Panc1 (cell line): ENCODE measurements at regions not wholly inside any gene's neighbourhood (a gene's known extent, or its start where the extent isn't known, plus 50 kb on each side); places are given as distances from the start of the nearest gene placed in this dataset.

Experiments used
- ATAC-seq: fragments of 200-7000 bp; cut with Tn5 transposase; 2 replicates; pipeline ENCODE4 v1.9.1; 2020; ENCODE audit warnings: mild to moderate bottlenecking, moderate library complexity
- BruUV-seq: library from RNA; stranded (reverse); fragments of 400-500 nt; replicated peaks from 2 replicates; lab custom pipeline; 2021; lab: Mats Ljungman, UMichigan
- CTCF ChIA-PET: fragments of 300-600 bp; sonication (Branson Sonifier 250); formaldehyde crosslinking; loops from one replicate; lab custom pipeline; 2022; ENCODE audit warnings: antibody characterized with exemption; lab: Charles Lee
- POLR2A ChIA-PET: fragments of 300-600 bp; sonication (Branson Sonifier 250); formaldehyde crosslinking; loops from one replicate; lab custom pipeline; 2022; ENCODE audit warnings: antibody characterized with exemption; lab: Charles Lee
- DNase-seq: peaks from one replicate; pipeline ENCODE4 v3.0.0-alpha.2; 2010; ENCODE audit warnings: low read depth, low spot score
- H3K27ac ChIP-seq: 2 replicates; pipeline ENCODE4 v1.5.1; 2011; ENCODE audit warnings: mild to moderate bottlenecking, low read length, inconsistent platforms
- H3K27me3 ChIP-seq: fragments of 200-500 bp; sonication (Bioruptor generic); 2 replicates; pipeline ENCODE4 v1.6.0; 2014; ENCODE audit warnings: low read length, inconsistent platforms; ENCODE audit not compliant: control insufficient read depth, insufficient read depth
- H3K36me3 ChIP-seq: fragments of 200-500 bp; sonication (Bioruptor generic); 2 replicates; pipeline ENCODE4 v1.5.1; 2014; ENCODE audit warnings: inconsistent platforms, mild to moderate bottlenecking, low read length, moderate library complexity; ENCODE audit not compliant: control insufficient read depth, insufficient read depth
- H3K4me1 ChIP-seq: 2 replicates; pipeline ENCODE4 v1.5.1; 2011; ENCODE audit warnings: inconsistent platforms, mild to moderate bottlenecking, low read length, moderate library complexity; ENCODE audit not compliant: control insufficient read depth, insufficient read depth
- H3K4me3 ChIP-seq, 2 experiments: 2 replicates each; pipeline ENCODE4 v1.5.1; 2011 to 2012; ENCODE audit warnings: low read depth in 2 of 2, low read length in 2 of 2, mild to moderate bottlenecking in 2 of 2, inconsistent platforms in 1 of 2, moderate library complexity in 1 of 2
- H3K9me3 ChIP-seq: fragments of 200-500 bp; sonication (Bioruptor generic); 2 replicates; pipeline ENCODE4 v1.5.1; 2014; ENCODE audit warnings: low read depth, mild to moderate bottlenecking, inconsistent platforms, low read length, moderate library complexity; ENCODE audit not compliant: control insufficient read depth, insufficient read depth
- POLR2AphosphoS5 ChIP-seq: IDR thresholded peaks from 2 replicates; pipeline ENCODE4 v1.6.1; 2012; ENCODE audit warnings: mild to moderate bottlenecking, low read depth, low read length, moderate library complexity
- REST ChIP-seq, 2 experiments: IDR thresholded peaks; 2 replicates each; pipeline ENCODE4 v1.6.1; 2011 to 2012; ENCODE audit warnings: low read depth in 2 of 2, control low read depth in 1 of 2, low read length in 1 of 2, mild to moderate bottlenecking in 1 of 2, moderate library complexity in 1 of 2; ENCODE audit not compliant: insufficient read depth in 1 of 2
- SIN3A ChIP-seq: IDR thresholded peaks from 2 replicates; pipeline ENCODE4 v1.6.1; 2012; ENCODE audit warnings: low read depth, mild to moderate bottlenecking, low read length, moderate library complexity, borderline replicate concordance; ENCODE audit not compliant: insufficient read depth
- TCF7L2 ChIP-seq: IDR thresholded peaks from 2 replicates; pipeline ENCODE4 v1.6.1; 2011; ENCODE audit warnings: mild to moderate bottlenecking, low read depth, low read length, inconsistent platforms
- in situ Hi-C: cut with HindIII; loops from 2 replicates; pipeline ENCODE4 v1.10.0; 2016; ENCODE audit warnings: low sequenced_read_pairs, low pct_unique_long_range_greater_than_20kb
- intact Hi-C: fragments of 100-400 bp; cut with micrococcal nuclease; formaldehyde crosslinking; loops from one replicate; pipeline ENCODE4 v1.10.0; 2022; ENCODE audit not compliant: unreplicated experiment
- TF ChIP-seq, protein P1 (sequence below): fragments of 450-650 bp; IDR thresholded peaks from 2 replicates; pipeline ENCODE4 v1.5.1; 2017; ENCODE audit warnings: mild to moderate bottlenecking

DNA sequence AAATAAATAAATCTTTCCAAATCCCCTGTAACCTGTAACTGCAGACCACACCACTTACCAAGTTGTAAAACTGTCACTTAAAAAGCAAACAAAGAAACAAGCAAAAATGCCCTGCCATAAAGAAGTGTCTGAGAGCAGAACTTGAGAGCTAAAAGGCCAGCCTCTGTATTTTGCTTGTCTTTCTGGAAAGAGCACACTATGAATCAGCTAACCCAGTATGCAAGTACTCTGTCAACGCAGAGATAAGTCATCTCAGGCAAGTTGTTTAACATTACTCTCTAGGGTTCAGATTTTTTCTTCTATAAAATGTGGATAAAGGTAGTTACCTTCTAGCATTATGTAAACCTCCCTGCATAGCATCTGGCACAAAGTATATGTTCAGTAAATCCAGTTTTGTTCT, 134.8 kb downstream of the HS3ST1 start:
- BruUV-seq = no TSS peak
- H3K36me3 ChIP-seq = no peaks in the 10 kb centered on the region
- no peak overlapping the region for H3K27ac ChIP-seq
- ChIA-PET CTCF (no interaction called here), POLR2A (no interaction called here)
- TF ChIP-seq SIN3A = no peak
- TF ChIP-seq POLR2AphosphoS5 = no peak
- TF ChIP-seq REST (IDR thresholded peaks at IDR 0.05; ENCODE audit: insufficient read depth in 1 of 2, low read depth in 2 of 2, low read length in 1 of 2) = no peak
- TF ChIP-seq, protein P1, sequence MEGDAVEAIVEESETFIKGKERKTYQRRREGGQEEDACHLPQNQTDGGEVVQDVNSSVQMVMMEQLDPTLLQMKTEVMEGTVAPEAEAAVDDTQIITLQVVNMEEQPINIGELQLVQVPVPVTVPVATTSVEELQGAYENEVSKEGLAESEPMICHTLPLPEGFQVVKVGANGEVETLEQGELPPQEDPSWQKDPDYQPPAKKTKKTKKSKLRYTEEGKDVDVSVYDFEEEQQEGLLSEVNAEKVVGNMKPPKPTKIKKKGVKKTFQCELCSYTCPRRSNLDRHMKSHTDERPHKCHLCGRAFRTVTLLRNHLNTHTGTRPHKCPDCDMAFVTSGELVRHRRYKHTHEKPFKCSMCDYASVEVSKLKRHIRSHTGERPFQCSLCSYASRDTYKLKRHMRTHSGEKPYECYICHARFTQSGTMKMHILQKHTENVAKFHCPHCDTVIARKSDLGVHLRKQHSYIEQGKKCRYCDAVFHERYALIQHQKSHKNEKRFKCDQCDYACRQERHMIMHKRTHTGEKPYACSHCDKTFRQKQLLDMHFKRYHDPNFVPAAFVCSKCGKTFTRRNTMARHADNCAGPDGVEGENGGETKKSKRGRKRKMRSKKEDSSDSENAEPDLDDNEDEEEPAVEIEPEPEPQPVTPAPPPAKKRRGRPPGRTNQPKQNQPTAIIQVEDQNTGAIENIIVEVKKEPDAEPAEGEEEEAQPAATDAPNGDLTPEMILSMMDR = no peak
- no peak for TF ChIP-seq TCF7L2
- H3K4me3 ChIP-seq = no peak overlapping the region
- in situ Hi-C loops = no loop called here
- no peaks in the 10 kb centered on the region for H3K9me3 ChIP-seq
- intact Hi-C loops = no loop called here
- H3K27me3 ChIP-seq = no peaks in the 10 kb centered on the region
- no peak for DNase-seq
- H3K4me1 ChIP-seq = no peaks in the 10 kb centered on the region
- ATAC-seq = no peak

- no peaks in the 10 kb centered on the region for H3K36me3 ChIP-seq
- intact Hi-C loops = no loop called here
- no peaks in the 10 kb centered on the region for H3K4me1 ChIP-seq
- no peaks in the 10 kb centered on the region for H3K27me3 ChIP-seq
- H3K4me3 ChIP-seq = no peak overlapping the region
- no TSS peak for BruUV-seq
- ATAC-seq = no peak
- CTCF ChIA-PET = no interaction called here
- in situ Hi-C loops = no loop called here
- no peak overlapping the region for H3K27ac ChIP-seq
- no peaks in the 10 kb centered on the region for H3K9me3 ChIP-seq
- no peak for DNase-seq
- POLR2A ChIA-PET = no interaction called here
- TF ChIP-seq POLR2AphosphoS5 (no peak), REST (IDR thresholded peaks at IDR 0.05; ENCODE audit: insufficient read depth in 1 of 2, low read depth in 2 of 2, low read length in 1 of 2) (no peak), SIN3A (no peak), TCF7L2 (no peak)
- TF ChIP-seq, protein P1 = no peak
Observed at GRCh38 chr4:11287055-11287454, 141.6 kb downstream of the HS3ST1 start.
